HG02642 (cell line): ENCODE measurements at regions not wholly inside any gene's neighbourhood (a gene's known extent, or its start where the extent isn't known, plus 50 kb on each side); places are given as distances from the start of the nearest gene placed in this dataset.

Source experiments
- ATAC-seq: cut with Tn5 transposase; IDR thresholded peaks from one replicate; pipeline ENCODE4 v1.9.1; 2021; ENCODE audit warnings: mild to moderate bottlenecking; ENCODE audit not compliant: unreplicated experiment, poor library complexity

DNA sequence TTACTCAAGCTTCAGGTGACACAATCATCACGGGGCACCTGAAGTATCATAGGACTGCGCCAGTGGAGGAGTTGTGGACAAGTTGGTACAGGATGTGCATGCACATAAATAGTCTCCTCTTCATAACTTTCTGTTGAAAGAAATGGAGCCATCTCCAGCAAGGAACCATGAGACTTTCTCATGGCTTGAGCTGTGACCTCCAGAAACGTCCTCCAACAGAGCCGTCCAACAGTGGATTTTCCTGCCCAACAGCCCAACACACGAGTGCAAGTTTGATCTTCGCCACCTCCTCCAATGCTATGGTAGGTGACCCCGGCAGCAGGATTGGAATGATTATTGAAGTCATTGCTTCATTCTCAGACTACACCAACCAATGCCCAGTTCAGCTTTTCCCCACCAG lies 105.1 kb upstream of the ZNF507 start:
- ATAC-seq: no peak

DNA sequence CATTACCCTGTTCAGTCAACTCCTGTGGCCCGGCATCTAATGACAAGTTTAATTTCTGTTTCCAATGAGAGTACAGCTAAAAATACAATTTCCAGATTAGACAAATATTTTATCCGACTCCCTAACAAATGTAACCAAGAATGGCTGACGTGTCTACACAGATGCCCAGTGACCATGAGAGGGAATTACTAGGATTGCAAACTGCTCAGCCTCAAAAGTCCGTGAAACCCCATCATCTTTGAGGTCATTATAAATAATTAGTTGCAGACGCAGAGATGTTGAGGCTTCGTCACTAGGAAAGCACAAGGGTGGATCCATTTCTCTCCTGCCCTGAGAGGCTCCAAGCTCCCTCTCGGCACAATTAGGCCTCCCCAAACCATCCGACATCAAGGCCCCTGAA lies 104.1 kb upstream of the ZNF507 start:
- no peak for ATAC-seq

DNA sequence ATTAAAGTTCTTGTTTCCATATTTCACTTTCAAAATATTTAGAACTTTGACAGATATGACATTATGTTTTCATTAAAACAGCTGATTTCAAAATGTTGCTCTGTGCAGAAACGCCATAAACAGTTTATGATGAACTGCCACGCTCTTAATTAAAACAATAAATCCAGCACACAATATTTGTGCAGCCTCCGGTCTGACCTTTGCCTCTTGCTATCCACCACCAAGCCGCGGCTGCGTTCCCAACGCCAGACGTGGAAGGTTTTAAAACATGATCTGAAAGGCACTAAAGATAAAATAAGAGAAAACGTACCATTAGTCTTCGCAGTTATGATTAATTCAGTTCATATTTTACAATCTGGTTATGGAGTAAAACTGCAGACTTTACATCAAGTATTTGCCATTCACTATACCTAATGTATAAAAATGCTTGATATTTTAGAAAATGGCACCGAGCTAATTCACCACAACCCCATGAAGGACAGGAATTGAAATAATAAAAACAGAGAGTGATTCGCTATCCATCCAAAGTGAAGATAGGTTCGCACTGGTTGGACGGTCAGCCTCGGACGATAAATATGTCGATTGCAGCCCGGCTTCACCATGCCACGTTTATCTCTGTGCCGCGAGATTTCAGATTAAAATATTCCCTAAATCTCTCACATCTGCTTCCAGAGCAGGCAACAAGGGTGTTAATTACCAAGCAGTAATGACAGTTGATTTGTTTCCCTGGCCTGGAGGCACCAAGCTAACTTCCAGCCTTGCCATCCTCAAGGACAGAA lies 103.3 kb upstream of the ZNF507 start:
- no peak for ATAC-seq

DNA sequence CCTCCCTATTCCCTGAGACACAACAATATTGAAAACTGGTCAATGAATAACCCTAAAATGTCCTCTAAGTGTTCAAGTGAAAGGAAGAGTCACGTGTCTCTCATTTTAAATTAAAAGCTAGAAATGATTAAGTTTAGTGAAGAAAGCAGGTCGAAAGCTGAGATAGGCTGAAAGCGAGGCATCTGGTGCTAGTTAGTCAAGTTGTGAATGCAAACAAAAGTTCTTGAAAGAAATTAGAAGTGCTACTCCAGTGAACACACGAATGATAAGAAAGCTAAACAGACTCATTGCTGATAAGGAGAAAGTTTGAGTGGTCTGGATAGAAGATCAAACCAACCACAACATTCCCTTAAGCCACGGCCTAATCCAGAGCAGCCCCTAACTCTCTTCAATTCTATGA lies 99.4 kb upstream of the ZNF507 start:
- no peak for ATAC-seq

DNA sequence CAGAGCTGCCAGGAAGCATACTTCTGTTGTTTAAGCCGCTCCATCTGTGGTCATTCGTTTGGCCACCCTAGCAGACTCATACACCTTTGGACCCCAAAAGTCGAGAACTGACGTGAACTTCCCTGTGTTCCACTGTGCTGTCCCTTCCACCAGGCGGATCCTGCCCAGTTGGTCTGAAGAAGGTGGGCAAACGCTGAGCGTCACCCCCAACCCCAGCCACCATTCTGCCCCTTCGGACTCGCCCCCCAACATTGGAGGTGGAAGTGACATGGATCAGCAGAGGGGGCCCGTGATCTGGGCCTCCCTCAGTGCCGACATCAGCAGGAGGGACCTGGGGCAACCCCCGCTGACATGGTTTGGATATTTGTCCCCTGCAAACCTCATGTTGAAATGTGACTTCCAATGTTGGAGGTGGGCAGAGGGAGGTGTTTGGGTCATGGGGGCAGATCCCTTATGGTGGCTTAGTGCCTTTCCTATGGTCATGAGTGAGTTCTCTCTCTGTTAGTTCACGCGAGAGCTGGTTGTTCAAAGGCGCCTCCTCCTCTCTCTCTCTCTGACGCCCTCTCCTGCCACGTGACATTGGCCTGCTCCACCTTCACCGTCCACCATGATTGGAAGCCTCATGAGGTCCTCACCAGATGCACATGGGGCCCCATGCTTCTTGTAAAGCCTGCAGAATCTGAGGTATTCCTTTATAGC lies 93.6 kb upstream of the ZNF507 start:
- ATAC-seq: no peak

DNA sequence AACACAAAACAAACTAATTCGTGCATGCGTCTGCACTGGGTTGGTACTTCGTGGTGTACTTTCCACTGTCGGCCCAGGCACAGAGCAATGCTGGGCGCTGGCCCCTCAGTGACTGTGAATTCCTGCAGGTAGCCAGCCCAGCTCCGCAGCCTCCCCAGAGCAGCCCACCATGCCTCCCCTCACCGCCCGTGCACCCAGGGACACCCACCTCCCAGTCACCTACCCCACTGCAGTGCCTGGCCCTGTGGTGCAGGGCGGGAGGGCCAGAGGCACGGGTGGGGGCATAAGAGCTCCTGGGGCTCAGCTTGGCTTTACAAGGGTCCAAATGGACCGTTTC lies 93.1 kb upstream of the ZNF507 start:
- no peak for ATAC-seq

DNA sequence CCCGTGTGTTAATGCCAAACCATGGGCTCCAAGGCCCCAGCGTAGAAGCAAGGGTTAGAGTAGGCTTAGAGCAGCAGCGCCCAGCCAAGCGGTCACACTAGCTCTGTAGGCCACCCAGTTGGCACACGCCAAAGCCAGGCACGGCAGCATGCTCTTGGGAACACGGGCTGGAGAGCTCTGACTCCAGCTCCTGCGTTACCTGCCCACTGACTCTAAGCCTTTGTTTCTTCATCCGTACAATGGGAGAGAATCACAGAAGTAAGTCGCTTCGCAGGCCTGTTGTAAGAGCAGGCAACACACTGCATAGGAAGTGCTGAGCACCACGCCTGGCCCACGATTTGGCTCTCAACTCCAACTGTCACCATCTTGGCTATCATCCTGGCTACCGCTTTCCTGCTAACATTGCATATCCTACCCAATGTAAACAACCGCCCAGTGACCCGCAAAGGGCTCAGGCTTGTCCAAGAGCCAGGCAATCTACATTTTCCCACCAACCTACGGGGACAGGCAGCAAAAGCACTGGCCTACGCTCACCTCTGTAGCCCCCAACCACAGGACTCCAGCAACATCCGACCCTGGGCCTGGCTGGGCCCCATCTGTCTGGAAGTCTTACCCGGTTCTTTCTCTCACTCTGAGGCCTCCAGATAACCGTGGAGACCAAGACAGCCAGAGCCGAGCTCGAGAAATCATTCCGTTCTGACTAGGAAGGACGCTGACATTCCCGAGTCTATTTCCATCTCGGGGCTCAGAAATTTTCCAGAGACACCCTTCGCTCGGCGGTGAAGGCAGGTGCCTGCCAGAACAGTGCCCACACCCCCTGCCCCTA lies 91.5 kb upstream of the ZNF507 start:
- ATAC-seq: no peak

DNA sequence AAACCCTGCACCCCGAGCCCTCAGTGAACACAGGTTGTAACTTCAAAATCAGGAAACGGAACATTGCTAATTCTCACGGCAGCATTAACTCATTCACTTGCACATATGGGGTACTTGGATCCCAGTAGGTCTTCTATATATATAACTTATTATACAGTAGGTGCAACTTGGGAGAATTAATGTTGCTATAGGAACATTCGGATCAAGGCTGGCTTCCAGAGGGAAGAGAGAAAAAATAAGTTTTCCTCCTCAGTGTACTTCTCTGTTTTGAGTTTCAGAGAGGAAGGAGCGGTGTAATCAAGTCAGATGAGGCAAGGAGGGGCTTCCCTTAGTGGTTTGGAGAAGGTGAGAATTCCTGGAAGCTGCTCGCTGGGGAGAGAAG lies 90.9 kb upstream of the ZNF507 start:
- no peak for ATAC-seq

DNA sequence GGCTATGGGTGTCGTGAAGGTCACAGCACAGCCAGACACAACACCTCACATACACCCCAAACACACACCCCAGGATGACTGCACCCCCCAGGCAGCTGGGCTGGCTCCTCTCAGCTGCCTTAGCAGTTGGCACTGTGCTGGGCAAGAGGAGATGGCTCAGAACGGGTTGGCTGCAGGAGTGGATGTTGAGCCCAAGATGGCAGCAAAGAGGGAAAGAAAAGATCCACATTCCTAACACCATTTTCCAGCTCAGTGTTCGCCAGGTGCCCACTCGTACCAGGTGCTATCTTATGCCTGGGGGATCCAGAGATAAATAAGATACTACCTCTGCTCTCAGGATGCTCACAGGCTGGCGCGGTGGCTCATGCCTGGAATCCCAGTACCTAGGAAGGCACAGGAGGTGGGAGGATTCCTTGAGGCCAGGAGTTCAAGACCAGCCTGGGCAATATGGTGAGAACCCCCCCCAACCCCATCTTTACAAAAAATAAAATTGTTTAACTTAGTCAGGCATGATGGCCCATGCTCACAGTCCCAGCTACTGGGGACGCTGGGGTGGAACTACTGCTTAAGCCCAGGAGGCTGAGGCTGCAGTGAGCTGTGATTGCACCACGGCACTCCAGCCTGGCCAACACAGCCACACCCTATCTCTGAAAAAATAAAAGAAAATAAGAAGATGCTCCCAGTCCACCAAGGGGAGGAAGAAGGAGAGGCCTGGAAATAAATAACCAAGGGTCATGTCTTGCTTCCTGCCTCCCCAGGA lies 89.7 kb upstream of the ZNF507 start:
- no peak for ATAC-seq

DNA sequence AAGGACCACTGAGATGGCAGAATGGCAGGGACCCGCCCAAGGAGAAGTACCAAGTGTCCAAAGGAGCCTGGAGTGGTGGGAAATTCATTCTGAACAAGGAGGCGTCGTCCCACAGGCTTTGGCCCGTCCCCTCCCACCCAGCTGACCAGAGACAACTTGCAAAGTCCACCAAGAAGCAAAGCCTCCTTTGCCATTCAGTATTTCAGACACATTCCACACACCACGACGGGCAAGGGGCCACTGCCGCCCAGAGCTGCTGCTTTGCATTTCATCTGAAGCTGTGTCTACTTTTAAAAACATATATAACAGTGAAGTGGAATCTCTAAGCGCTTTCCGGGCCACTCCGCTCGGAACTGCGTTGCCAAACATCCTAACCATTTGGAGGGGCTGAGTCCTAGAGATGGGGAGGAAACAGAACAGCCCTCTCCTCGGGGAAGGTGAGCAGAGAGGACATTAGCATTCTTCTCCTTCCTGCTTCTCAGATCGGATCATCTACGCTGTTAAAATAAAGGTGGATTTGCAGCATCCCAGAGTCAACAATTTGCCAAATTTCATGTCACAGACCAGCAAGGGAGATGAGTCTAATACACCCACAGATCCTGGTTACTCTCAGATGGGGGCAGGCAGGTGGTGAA lies 89.0 kb upstream of the ZNF507 start:
- no peak for ATAC-seq

DNA sequence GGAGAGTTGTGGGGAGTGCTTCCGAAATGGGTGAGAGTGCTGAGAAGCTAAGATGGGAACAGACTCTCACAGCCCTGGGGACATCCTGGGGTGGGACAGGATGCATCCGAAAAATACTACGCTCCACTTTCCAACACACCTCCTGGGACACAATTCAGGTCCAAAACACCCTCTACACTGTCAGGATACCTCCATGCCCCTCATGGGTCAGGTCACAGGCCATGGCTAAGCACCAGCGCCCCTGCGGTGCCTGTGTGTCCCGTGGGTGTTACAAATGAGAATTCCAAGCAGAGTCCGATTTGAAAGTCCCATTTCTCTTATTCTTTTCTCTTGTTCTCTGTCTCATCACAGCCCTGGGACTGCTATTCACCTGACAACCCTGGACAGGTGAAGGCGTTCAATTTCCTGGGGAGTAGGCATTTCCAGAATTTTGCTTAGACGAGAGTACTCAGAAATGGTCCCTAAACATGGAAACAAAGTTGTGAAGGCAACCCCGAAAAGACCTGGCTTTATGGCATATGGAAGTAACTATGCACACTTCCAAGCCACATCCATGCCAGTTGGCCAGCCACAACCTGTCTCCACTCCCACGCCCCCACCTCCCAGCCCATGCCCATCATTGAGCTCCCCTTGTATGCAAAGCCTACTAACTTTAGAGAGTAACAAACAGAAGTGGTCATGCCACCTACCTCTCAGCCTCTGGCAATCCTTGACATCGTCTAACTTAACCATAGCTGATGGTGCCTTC lies 87.9 kb upstream of the ZNF507 start:
- no peak for ATAC-seq

DNA sequence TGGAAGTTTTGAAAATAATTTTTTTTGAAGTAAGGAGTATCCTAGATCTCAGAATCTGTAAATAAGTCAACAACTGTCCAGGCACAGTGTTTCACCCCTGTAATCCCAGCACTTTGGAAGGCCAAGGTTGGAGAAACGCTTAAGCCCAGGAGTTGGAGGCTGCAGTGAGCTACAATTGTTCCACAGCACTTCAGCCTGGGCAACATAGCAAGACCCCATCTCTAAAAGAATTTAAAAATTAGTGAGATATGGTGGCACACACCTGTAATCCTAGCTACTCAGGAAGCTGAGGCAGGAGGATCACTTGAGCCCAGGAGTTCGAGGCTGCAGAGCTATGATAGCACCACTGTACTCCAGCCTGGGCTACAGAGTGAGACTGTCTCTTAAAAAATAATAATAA lies 87.2 kb upstream of the ZNF507 start:
- ATAC-seq: no peak

DNA sequence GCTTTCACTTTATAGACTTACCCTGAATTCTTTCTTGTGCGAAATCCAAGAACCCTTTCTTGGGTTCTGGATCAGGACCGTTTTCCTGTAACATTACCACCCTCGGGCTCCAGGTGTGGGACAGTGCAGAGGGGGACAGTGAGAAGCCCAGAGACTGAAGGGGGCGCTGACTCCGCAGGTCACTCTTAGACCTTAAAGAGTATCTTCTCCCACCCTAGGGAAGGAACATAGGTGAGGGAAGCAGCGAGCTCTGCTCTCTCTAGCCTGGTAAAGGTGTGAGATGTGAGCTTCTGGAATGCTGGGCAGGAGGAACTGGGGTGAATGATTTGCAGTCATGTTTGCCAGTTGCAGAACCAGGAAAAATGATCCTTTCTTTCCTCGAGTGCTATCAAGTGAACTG lies 80.8 kb upstream of the ZNF507 start:
- ATAC-seq: no peak

DNA sequence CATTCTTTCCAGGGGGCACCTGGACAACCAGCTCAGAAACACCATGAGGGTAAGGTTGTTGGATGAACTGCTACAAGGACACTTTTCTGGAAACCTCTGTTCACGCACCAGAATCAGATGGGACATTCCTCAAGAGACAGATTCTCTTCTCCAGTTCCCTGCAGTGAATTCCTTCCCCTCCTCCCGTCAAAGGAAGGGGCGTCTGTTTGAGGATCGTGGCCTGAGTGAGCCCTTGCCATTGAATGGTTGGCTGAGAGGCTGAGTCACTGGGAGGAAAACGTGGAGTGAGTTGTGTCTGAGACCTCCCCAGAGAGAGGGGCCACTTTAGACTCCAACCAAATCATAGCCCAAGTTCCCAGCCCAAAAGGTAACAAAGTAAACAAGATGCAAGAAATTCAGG lies 79.4 kb upstream of the ZNF507 start:
- no peak for ATAC-seq

DNA sequence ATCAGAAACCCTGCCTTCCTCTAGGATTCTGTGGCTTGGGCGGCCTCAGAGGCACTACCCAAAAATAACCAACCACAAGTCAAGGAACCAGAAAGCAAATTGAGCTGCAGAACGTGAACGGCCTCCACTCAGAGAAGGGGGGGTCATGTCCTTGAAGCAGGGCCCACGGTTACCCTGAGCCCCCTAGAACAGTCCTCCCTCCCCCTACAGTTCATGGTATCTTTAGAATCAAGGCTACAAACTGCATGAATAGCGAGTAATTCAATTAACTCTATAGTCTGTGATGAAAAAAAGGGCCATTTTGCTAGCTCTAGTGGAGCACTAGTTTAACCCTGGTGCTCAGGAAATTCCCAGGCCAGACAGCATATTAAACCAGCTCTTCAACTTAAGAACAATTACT lies 79.0 kb upstream of the ZNF507 start:
- no peak for ATAC-seq

DNA sequence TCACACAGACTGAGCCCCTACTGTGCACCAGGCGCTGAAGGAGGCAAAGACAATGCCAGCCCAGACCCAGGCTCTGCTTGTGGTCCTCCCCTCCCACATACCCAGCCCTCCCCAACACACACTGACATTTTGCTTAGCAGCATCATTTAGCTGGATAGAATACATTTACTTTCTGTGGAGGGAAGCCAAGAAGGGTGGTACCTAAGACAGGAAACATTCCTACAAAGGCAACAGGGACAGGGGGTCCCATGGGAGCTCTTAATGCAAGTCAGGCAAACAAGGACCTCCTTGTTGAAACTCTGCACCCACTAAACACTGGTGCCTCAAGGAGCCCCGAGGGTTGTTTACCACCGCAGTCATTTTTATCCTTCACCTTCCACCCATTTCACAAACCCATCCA lies 77.0 kb upstream of the ZNF507 start:
- ATAC-seq: no peak

DNA sequence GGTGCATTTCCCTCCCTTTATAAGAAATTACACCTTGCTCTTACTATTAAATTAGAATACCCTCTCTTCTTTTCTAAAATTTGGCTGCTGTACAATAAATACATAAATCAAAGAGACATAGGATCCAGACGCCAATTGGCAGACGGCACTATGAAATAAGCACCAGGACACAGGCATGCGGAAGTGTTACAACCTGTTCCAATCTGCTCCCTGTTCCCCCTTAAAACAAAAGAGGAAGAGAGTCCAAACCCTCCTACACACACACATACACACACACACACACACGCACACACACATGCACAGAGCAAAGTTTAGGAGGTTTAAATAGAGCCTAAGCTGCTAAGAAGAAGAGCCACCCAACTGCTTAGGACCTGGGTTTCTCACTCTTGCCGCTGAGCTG lies 75.6 kb upstream of the ZNF507 start:
- no peak for ATAC-seq

DNA sequence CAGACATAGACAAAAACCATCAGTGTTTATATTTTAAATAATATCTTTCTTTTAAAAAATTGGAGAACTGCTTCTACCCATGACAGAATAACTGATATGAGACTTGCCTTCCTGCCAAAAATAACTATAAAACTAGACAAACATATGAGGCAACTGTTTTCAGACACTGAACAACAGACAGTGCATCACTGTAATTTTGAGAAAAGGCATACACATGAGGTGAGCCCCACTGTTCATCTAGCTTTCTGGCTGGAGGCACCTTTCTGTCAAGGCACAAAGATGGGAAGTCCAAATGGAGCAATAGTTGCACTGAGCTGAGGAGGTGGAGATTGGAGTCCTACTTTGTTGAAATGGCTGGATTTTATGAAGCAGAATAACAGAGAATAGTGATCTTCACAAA lies 71.9 kb upstream of the ZNF507 start:
- ATAC-seq: no peak

DNA sequence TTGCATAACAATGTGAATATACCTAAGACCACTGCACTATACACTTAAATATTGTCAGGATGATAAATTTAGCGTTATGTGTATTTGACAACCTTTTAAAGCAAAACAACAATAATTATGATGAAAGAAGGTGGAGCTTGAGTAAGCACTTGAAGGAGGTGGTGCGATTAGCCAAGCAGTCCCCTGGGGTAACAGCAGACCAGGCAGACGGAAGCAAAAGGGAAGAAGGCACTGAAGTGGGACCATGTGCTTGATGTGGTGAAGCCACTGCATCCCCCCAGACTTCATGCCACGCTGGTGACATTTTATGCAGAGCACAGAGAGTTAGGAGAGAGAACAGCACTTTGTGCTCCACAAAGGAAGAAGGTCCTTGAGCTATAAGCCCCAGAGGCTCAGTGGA lies 58.3 kb upstream of the ZNF507 start:
- ATAC-seq: no peak

DNA sequence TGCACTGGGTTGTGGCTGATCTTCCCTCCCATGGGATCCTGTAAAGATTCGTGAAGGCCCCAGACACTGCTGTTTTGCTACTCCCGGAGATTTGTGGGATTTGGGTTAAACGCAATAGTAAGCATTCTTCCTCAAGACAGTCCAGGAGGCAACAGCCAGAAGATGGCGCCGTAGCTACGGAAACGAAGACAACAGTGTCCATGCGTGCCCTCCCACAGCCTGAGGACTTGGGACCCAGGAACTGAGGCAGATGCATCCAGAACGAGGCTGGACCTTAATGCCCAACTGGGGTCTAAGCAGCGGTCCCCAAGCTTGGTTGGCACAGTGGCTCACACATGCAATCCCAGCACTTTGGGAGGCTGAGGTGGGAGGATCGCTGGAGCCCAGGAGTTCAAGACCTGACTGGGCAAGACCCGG lies 57.6 kb upstream of the ZNF507 start:
- no peak for ATAC-seq
